Neuronal stem cell (in vitro differentiated cells): ENCODE measurements at regions not wholly inside any gene's neighbourhood (a gene's known extent, or its start where the extent isn't known, plus 50 kb on each side); places are given as distances from the start of the nearest gene placed in this dataset.

ENCODE experiments used
- DNase-seq: peaks from one replicate; pipeline ENCODE4 v3.0.0-alpha.2; 2013; ENCODE audit warnings: low spot score
- H2AFZ ChIP-seq: one replicate; pipeline ENCODE4 v1.6.1; 2013; ENCODE audit warnings: mild to moderate bottlenecking, low read length, inconsistent platforms
- H2AK5ac ChIP-seq: 2 replicates; pipeline ENCODE4 v1.6.1; 2013; ENCODE audit warnings: low read depth, mild to moderate bottlenecking, inconsistent platforms, low read length, moderate library complexity, mixed read lengths
- H2BK120ac ChIP-seq: 2 replicates; pipeline ENCODE4 v1.6.1; 2013; ENCODE audit warnings: low read depth, mild to moderate bottlenecking, inconsistent platforms, low read length, moderate library complexity, mixed read lengths
- H2BK12ac ChIP-seq: one replicate; pipeline ENCODE4 v1.6.1; 2013; ENCODE audit warnings: low read length, inconsistent platforms
- H2BK15ac ChIP-seq: 2 replicates; pipeline ENCODE4 v1.6.1; 2013; ENCODE audit warnings: mild to moderate bottlenecking, low read length, inconsistent platforms, mixed read lengths
- H2BK5ac ChIP-seq: one replicate; pipeline ENCODE4 v1.6.1; 2013; ENCODE audit warnings: inconsistent platforms, mild to moderate bottlenecking, low read length, moderate library complexity
- H3K14ac ChIP-seq: one replicate; pipeline ENCODE4 v1.6.1; 2013; ENCODE audit warnings: low read length, inconsistent platforms
- H3K18ac ChIP-seq: 2 replicates; pipeline ENCODE4 v1.6.1; 2013; ENCODE audit warnings: low read length, inconsistent platforms
- H3K23ac ChIP-seq: 2 replicates; pipeline ENCODE4 v1.6.1; 2013; ENCODE audit warnings: low read depth, mild to moderate bottlenecking, mixed read lengths, low read length, inconsistent platforms; ENCODE audit not compliant: poor library complexity
- H3K27ac ChIP-seq: replicated peaks from 3 replicates; pipeline ENCODE4 v1.5.1; 2013; ENCODE audit warnings: low read length, inconsistent platforms
- H3K27me3 ChIP-seq, 3 experiments: 2 replicates each; pipeline ENCODE4 v1.6.1; 2013; ENCODE audit warnings: low read length in 3 of 3, mild to moderate bottlenecking in 2 of 3, inconsistent platforms in 1 of 3, low read depth in 1 of 3, mixed read lengths in 1 of 3, moderate library complexity in 1 of 3; ENCODE audit not compliant: control insufficient read depth in 3 of 3, insufficient read depth in 3 of 3
- H3K36me3 ChIP-seq, 2 donors: replicated peaks in 1 of 2; 2 replicates each; pipeline ENCODE4 v1.6.1; 2013; ENCODE audit warnings: low read length in 2 of 2; ENCODE audit not compliant: control insufficient read depth in 2 of 2, insufficient read depth in 2 of 2
- H3K4ac ChIP-seq: 2 replicates; pipeline ENCODE4 v1.6.1; 2013; ENCODE audit warnings: inconsistent platforms, mild to moderate bottlenecking, low read length, moderate library complexity
- H3K4me1 ChIP-seq, 2 donors: 1 replicate in 1 of 2; 2 replicates in 1 of 2; pipeline ENCODE4 v1.6.1; 2013; ENCODE audit warnings: low read length in 2 of 2, low read depth in 1 of 2; ENCODE audit not compliant: control insufficient read depth in 2 of 2, insufficient read depth in 1 of 2
- H3K4me2 ChIP-seq: one replicate; pipeline ENCODE4 v1.6.1; 2013; ENCODE audit warnings: mild to moderate bottlenecking, low read length, inconsistent platforms; ENCODE audit not compliant: insufficient read depth, poor library complexity, severe bottlenecking
- H3K4me3 ChIP-seq, 2 donors: 2 replicates each; pipeline ENCODE4 v1.5.1; 2013; ENCODE audit warnings: low read length in 2 of 2, mild to moderate bottlenecking in 2 of 2, inconsistent platforms in 1 of 2, moderate library complexity in 1 of 2
- H3K79me1 ChIP-seq: one replicate; pipeline ENCODE4 v1.6.1; 2013; ENCODE audit warnings: low read depth, mild to moderate bottlenecking, inconsistent platforms, low read length, moderate library complexity
- H3K9ac ChIP-seq: one replicate; pipeline ENCODE4 v1.6.1; 2013; ENCODE audit warnings: mild to moderate bottlenecking, low read depth, low read length, inconsistent platforms; ENCODE audit not compliant: poor library complexity
- H3K9me3 ChIP-seq, 2 donors: replicated peaks in 1 of 2; 2 replicates each; pipeline versions ENCODE3 to v1.6.1; 2013; ENCODE audit warnings: low read length in 2 of 2, mild to moderate bottlenecking in 2 of 2, inconsistent platforms in 1 of 2, low read depth in 1 of 2, mixed read lengths in 1 of 2, moderate library complexity in 1 of 2; ENCODE audit not compliant: control insufficient read depth in 2 of 2, insufficient read depth in 1 of 2
- H4K8ac ChIP-seq: one replicate; pipeline ENCODE4 v1.6.1; 2013; ENCODE audit warnings: low read depth, mild to moderate bottlenecking, inconsistent platforms, low read length, moderate library complexity
- H4K91ac ChIP-seq: one replicate; pipeline ENCODE4 v1.6.1; 2013; ENCODE audit warnings: low read length, low read depth, mild to moderate bottlenecking, inconsistent platforms; ENCODE audit not compliant: poor library complexity
- WGBS, 2 donors: extraction: QIAGEN DNeasy Blood & Tissue Kit; methylation state at CpG; one replicate each; pipeline ENCODE4 v1.1.7; 2013; ENCODE audit warnings: missing lambda C conversion rate in 2 of 2, mixed read lengths in 1 of 2; ENCODE audit not compliant: insufficient read length in 2 of 2, insufficient replicate concordance in 1 of 2; ENCODE audit errors: extremely low coverage in 2 of 2; 5-methylcytosine and 5-hydroxymethylcytosine counted together

GRCh38 chr15:91538782-91539181, 314.7 kb upstream of the SLCO3A1 start:
- Histone ChIP-seq H3K18ac (no peak overlapping the region), H3K14ac (no peak overlapping the region), H2BK12ac (no peak overlapping the region), H3K4ac (no peak overlapping the region), H4K91ac (no peak overlapping the region), H3K4me3 (no peak overlapping the region), H3K4me1 (peaks cover 0 to 5% of the 10 kb centered on the region in 2 donors), H3K4me2 (no peak overlapping the region), H2AK5ac (no peak overlapping the region), H3K27ac (no peak overlapping the region), H2BK120ac (no peak overlapping the region), H2BK5ac (no peak overlapping the region), H3K23ac (no peak overlapping the region), H3K79me1 (no peaks in the 10 kb centered on the region), H3K9ac (no peak overlapping the region), H3K9me3 (no peaks in the 10 kb centered on the region), H4K8ac (no peak overlapping the region), H2BK15ac (no peak overlapping the region), H3K36me3 (no peaks in the 10 kb centered on the region), H3K27me3 (no peaks in the 10 kb centered on the region), H2AFZ (no peak overlapping the region)
- no peak for DNase-seq
- WGBS, 2 donors: no CpG with 5 or more reads among the region's 2 CpGs

- no peak overlapping the region for H2AK5ac ChIP-seq
Observed at GRCh38 chr15:91541286-91541685, 312.2 kb upstream of the SLCO3A1 start.

GRCh38 chr15:91542226-91542625, 311.3 kb upstream of the SLCO3A1 start:
- Histone ChIP-seq H3K9me3 (no peaks in the 10 kb centered on the region), H2BK120ac (no peak overlapping the region)
- no CpG with 5 or more reads among the region's 3 CpGs for WGBS, 2 donors

More at GRCh38 chr15:91541286-91541685, 312.2 kb upstream of the SLCO3A1 start:
- Histone ChIP-seq H3K27me3 (no peaks in the 10 kb centered on the region), H3K36me3 (no peaks in the 10 kb centered on the region), H3K4ac (no peak overlapping the region), H2AFZ (no peak overlapping the region), H2BK15ac (no peak overlapping the region), H2BK5ac (no peak overlapping the region), H3K9ac (no peak overlapping the region), H3K14ac (no peak overlapping the region), H3K27ac (no peak overlapping the region), H3K9me3 (no peaks in the 10 kb centered on the region), H4K91ac (no peak overlapping the region), H3K4me1 (peaks cover 0 to 5% of the 10 kb centered on the region in 2 donors), H3K79me1 (no peaks in the 10 kb centered on the region), H3K23ac (no peak overlapping the region), H3K18ac (no peak overlapping the region), H3K4me2 (no peak overlapping the region), H2BK12ac (no peak overlapping the region), H2BK120ac (no peak overlapping the region), H3K4me3 (no peak overlapping the region), H4K8ac (no peak overlapping the region)
- WGBS, 2 donors: no CpG with 5 or more reads among the region's 1 CpG
- DNase-seq: no peak

GRCh38 chr15:91547356-91547755, 306.2 kb upstream of the SLCO3A1 start:
- Histone ChIP-seq H3K18ac (no peak overlapping the region), H3K4me2 (no peak overlapping the region)
- no CpG with 5 or more reads among the region's 3 CpGs for WGBS, 2 donors

More at GRCh38 chr15:91542226-91542625, 311.3 kb upstream of the SLCO3A1 start:
- Histone ChIP-seq H3K27me3 (no peaks in the 10 kb centered on the region), H3K4me3 (no peak overlapping the region), H2BK12ac (no peak overlapping the region), H3K27ac (no peak overlapping the region), H3K18ac (no peak overlapping the region), H3K4ac (no peak overlapping the region), H3K36me3 (no peaks in the 10 kb centered on the region), H3K9ac (no peak overlapping the region), H2BK5ac (no peak overlapping the region), H3K4me1 (no peaks in the 10 kb centered on the region), H2AFZ (no peak overlapping the region), H2BK15ac (no peak overlapping the region), H2AK5ac (no peak overlapping the region), H4K91ac (no peak overlapping the region), H3K14ac (no peak overlapping the region), H3K23ac (no peak overlapping the region), H3K79me1 (no peaks in the 10 kb centered on the region), H3K4me2 (no peak overlapping the region), H4K8ac (no peak overlapping the region)
- no peak for DNase-seq

More at GRCh38 chr15:91547356-91547755, 306.2 kb upstream of the SLCO3A1 start:
- no peak overlapping the region for H4K8ac ChIP-seq
- no peak overlapping the region for H2BK15ac ChIP-seq
- no peak overlapping the region for H2AK5ac ChIP-seq
- H2BK12ac ChIP-seq: no peak overlapping the region
- H3K9me3 ChIP-seq: no peaks in the 10 kb centered on the region
- no peaks in the 10 kb centered on the region for H3K79me1 ChIP-seq
- no peaks in the 10 kb centered on the region for H3K36me3 ChIP-seq
- H3K4me3 ChIP-seq: no peak overlapping the region
- H3K27ac ChIP-seq: no peak overlapping the region
- no peaks in the 10 kb centered on the region for H3K4me1 ChIP-seq
- H3K14ac ChIP-seq: no peak overlapping the region
- no peak overlapping the region for H3K4ac ChIP-seq
- no peak overlapping the region for H2BK5ac ChIP-seq
- no peak overlapping the region for H3K23ac ChIP-seq
- no peak for DNase-seq
- H2AFZ ChIP-seq: no peak overlapping the region
- no peak overlapping the region for H4K91ac ChIP-seq
- H3K27me3 ChIP-seq: no peaks in the 10 kb centered on the region
- no peak overlapping the region for H2BK120ac ChIP-seq
- H3K9ac ChIP-seq: no peak overlapping the region
